HG03039 (cell line): ENCODE measurements at regions not wholly inside any gene's neighbourhood (a gene's known extent, or its start where the extent isn't known, plus 50 kb on each side); places are given as distances from the start of the nearest gene placed in this dataset.

Source experiments
- ATAC-seq: cut with Tn5 transposase; IDR thresholded peaks from one replicate; pipeline ENCODE4 v1.9.1; 2021; ENCODE audit warnings: mild to moderate bottlenecking, moderate library complexity; ENCODE audit not compliant: unreplicated experiment

DNA sequence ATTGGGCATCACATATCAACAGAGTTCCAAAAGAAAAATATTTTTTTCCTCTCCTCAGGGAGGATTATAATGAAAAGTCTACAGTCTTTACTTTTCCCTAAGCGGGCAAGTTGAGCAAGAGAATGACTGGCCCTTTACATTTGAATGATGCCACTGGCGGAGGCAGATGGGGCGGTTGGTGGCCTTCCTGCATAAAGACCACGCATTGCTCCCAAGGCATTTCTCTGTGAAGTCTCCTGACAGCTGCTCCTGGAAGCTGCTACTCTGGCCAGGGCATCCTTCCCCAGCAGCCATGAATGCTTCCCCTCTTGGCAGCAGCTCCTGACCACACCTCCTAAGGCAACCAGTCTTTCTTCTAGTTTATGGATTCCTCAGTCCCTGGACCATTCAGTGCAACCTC is 161.1 kb upstream of the RRP15 start:
- ATAC-seq, result no peak

DNA sequence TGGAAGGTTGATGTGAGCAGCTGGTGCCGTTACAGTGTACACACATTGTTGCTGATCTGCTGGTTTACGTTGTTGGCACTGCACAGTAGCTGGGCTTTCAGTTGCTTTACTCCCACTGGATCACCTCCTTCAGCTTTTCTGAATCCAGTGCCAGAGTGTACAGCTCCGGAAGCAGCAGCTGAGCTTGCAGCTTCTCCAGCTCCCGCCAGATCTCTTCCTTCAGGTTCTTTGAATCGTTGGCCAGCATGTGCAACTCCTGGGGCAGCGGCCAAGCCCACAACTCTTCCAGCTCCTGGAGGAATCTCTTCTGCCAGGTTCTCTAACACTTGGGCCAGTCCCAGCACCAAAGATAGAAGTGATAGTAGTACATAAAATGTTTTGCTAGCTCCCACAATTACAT is 149.7 kb upstream of the RRP15 start:
- ATAC-seq, result no peak

DNA sequence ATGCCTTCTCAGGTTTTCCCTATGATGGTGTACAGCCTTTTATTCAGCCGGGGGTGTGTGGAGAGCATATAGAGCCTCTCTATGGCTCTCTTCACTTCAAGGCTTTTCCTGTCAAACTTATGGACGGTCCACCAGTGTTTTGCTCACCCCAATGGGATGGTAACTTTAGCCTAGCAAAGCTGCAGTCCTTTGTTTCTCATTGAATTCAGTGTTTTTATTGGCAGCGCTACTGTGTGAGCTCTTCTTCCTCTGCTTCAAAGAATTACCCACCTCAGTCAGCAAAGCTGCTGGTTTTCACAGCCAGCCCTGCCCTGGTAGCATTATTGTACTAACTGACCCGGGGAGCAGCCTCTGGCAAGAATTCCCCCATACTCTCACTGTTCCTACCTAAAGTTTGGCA is 145.3 kb upstream of the RRP15 start:
- ATAC-seq, result no peak

DNA sequence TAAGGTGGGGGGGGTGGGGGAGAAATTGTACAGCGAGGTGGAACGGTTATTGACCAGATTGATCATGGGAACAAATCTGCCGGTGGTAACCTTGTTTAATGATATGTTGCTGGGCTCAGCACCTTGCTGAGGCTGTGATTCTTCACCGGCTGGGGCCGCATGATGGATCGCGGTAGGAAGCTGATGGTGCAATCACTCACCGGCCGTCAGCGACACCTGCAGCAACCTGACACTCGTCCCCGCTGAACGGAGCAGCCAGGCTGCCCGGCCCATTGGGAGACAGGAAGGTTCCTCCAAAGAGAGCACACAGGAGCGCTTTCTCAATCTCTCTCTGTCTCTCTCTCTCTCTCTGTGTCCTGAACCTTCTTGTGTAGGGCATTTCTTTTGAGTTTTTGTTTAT is 128.5 kb upstream of the RRP15 start:
- ATAC-seq, result no peak

DNA sequence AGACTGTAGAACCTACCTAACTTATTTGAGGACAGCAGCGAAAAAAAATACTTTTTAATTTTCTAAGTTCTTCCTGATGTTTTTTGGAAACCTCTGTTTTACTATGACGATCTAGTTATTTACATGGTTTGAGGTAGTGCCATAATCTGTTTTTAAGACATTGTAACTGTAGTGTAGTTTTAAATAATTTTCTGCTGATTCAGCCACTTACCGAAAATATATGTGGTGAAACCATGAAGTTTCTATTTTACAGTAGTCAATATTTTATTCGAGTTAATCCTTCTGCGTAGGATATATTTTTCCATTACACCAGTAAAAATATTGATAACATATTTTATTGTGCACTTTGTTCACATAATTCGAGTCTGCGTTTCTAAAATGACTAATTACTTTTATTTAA is 121.7 kb upstream of the RRP15 start:
- ATAC-seq, result no peak

DNA sequence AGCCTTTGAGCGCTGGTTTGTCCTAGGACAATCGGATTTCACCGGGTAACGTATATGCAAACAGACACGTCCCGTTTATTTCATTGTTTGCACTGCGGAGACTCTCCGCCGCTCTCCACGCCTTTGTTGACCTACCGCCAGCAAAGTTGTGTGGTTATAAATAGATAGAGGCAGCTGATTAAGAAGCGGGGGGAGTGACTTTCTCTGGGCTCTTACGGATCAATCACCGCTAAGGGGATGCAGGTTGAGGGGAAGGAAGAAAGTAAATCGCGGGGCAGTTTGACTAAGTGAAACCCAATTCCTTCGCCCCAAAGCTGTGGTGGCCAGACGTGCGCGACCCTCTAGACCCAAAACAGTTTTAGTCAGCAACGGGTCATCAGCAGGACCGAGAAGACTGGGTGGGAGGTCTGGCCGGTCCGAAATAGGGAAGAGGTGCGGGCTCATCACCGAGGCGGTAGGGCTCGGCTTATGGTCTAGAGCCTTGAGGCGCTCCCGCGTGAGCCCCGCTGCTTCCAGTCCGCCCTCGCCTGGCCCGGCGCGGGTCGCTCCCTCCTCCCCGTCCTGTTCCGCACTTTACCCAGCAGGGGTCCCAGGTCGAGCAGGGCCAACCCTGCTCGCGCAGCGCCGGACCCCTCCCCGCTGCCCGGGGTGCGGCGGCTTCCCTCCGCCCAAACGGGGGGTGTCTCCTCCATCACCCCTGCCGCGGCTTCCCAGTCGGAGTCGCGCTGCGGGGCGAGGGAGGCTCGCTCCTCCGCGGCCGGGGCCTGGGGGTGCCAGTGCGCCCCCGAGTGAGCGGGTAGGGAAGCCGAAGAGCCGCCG is 120.8 kb upstream of the RRP15 start:
- peak; percentile 43 for ATAC-seq

DNA sequence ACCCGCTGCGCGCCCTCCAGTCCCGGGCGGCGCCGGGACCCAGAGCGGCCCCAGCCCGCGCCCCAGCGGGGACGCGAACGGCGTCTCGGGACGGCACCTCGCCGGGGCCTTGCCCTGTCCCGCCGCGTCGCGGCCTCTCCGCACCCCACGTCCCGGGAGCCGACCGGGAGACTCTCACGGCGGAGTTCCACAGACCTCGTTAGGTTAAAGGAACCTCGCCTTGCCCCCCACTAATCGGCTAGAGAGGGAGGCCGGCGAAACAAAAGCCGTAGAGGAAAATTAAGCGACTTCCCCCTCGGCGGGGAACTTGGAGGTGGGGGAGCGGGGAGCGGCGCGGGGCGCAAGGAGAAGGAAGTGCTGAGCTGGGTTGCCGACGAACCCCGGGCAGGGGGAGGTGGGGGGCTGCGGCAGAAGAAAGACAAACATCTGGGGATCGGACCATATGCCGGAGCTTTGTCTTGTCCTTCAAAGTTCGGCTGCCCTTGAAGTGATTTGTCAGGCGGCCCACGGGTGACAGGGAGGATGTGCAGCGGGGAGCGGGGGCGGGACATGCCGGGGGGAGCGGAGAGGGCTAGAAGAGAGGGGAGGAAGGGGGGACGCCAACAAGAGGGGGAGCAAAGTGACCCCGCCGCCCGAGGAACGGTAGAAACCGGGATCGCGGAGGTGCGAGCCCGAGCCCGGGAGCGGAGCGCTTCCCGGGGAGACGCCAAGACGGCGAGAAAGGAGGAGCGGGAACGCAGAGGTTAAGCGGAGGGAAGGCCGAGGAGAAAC is 120.0 kb upstream of the RRP15 start:
- peak; percentile 45 for ATAC-seq

DNA sequence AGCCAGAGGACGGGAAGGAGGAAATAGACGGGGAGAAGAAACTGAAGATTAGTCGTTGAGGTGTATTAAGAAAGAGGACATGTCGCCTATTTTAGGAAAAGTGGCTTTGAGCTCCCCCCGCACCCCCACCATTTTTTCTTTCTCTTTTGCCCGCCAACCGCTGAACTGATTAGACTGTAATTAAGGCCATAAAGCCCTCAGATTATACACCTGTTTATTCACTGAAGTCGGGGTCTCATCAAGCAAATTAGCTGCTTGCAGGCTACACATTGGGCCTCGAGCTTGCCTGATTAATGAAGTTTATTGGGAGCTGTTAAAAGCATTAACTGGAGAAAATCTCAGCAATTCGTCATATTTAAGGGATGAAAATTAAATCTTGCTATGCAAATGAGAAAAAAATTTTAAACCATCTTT is 119.4 kb upstream of the RRP15 start:
- ATAC-seq, result no peak

DNA sequence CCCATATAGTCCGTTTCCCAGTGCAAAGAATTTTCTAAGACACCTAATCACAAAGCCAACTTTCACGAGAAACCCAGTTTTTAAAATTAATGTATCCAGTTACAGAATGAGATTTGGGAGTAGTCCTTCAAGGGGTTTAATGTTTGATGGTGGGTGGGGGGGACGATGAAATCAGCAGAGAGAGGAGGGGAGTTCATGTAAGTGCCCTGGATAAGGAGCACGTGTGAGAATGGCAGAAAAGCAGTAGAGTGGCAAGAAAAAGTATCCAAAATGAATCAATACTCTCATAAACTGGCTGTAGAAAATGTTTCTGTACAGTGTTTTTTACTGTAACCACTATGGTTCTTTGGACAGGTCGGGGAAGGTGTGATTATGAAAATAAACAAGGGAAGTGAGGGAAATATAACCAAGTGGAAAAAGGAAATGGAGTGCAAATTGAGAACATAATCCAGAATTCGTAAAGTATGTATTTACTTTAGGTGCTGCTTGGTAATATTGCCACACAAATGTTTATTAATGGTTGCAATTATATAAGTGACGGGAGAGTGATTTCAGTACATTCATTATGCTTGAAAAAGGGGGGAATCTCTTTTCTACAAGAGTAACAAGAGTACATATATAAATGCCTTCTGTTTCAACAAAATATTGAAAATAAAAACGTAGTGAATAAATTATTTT is 118.7 kb upstream of the RRP15 start:
- ATAC-seq, result no peak

DNA sequence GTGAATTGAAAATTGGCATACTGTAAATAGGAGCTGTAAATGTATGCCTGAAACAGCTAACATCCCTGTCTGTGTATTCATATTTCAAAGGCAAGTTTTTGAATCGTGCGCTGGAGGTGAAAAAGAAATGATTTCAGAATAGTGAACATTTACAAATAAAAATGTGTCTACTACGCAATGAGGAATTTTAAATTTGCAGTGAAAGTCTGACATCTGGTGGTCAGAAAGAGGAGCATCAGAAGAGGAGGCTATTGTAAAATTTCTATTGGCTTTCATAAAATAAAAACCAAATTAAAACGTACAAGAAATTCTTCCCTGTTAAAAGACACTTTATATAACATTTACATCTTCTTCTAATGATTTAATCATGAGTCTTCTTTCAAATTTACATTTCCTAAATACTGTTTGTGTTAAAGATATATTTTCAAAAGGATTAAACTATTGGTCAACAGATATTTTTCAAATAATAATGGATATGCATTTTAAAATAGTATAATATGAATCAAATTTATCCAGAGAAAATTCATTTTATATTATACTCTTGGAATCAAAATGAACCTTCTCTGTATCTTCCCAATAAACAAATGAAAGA is 113.7 kb upstream of the RRP15 start:
- no peak for ATAC-seq

DNA sequence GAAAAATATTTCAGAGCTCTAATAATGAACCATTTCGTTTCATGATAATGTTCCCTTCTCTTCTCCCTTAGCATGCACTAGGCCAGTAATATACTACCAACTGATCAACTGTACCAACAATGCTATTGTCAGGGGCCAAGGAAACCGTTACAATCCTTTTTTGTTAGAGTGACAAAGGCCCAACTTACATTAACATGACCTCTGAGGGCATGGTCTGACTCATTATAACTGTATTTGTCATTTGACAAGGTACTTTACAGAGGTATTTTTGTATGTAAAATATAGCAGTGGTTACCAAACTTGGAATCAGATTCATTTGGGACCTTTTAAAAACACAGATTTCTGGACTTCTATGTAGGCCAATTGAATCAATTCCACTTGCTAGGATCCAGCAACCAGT is 102.6 kb upstream of the RRP15 start:
- no peak for ATAC-seq

DNA sequence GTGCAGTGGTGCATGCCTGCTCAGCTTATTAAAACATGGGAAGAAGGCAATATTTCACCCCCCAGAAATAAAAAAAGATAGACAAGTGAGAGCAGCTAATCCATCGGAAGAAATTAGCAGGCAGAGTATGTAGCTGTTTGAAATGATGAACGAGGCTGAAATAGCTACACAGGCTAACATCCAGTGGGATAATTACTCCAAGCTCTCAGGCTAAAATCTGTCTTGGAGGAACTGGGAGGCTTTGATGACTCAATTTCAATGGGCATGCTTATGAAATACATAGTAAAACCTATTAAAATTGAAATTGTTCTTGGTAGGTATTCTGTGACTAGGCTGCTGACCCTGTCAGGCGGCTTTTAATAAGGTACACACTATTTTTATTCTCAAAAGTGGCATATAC is 84.1 kb upstream of the RRP15 start:
- ATAC-seq, result no peak

DNA sequence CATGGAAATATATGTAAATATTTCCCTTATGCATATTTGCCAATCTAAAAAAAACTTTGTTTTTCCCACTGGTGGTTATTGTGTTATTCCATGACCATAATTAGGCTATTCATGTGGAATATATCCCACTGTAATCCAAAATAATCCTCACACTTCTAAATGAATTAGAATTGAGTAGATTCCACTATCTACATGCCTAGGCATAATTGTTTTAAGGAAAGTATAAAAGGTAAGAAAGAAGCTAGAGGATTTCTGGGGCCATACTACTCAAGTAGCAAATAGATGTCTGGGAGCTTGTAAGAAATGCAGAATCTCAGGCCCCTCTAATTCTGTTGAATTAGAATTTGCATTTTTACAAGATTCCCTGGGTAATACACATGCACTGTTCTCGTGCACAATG is 83.5 kb upstream of the RRP15 start:
- no peak for ATAC-seq

DNA sequence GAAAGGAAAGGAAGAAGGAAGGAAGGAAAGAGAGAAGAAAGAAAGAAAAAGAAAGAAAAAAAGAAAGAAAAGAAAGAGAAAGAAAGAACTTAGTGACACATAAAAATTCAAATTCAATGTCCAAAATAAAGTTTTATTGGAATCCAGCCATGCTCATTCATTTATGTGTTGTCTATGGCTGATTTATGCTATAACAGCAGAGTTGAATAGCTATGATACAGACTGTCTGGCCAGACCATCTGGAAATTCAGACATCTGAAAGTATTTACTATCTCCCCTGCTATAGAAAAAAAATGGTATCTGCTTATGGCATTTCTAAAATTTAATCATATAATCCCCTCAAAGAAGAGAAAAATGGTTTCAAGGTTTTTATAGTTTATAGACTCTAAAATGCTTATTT is 79.4 kb upstream of the RRP15 start:
- no peak for ATAC-seq

DNA sequence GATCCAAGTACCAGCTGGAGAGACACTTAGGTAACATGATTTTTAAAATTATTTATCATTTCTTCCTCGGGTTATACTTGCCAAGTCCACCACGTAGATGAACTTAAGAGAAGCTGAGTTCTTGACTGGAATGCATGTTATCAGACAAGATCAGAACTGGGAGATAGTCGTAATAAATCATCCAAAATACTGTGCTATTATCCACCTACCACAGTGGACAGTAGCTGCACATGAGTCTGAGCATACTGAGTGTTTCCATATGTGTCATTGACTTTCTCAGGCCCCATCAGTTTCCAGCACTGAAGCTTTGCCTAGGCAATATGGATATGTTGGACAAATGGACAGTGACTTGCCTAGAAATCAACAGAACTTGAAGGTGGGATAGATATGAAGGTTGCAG is 77.9 kb upstream of the RRP15 start:
- no peak for ATAC-seq

DNA sequence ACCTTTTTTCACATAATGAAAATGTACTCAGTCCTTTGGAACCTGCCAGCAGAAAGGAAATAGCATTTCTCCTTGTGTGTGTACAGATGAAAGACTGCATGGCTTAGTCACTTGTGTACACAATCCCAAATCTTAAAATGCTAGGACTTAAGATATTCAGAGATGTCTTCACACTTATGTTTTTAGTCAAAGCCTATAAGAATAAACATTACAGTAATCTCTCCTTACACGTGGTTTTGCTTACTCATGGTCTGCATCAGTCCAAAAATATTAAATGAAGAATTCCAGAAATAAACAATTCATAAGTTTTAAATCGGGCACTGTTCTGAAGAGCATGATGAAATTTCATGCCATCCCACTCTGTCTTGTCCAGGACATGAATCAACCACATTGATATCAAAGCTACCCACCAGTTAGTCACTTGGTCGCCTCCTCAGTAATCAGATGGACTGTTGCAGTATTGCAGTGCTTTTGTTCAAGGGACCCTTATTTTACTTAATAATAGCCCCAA is 75.7 kb upstream of the RRP15 start:
- ATAC-seq, result no peak

DNA sequence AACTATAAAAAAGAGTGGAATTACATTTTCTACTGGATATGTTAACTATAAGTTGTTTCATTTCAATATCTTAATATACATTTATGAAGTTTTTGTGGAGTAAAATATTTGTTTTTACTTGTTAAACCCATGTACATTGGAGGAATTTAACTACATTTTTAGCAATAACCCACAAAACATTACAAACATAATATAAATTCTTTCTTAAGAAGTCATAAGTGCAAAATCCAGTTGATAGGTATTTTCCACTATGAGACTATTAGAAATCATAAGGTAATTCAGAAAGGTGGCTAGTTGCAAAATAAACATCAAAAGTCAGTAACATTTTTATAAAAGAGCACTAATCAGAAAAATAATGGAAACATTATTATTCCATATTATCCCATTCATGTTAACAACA is 73.9 kb upstream of the RRP15 start:
- no peak for ATAC-seq

DNA sequence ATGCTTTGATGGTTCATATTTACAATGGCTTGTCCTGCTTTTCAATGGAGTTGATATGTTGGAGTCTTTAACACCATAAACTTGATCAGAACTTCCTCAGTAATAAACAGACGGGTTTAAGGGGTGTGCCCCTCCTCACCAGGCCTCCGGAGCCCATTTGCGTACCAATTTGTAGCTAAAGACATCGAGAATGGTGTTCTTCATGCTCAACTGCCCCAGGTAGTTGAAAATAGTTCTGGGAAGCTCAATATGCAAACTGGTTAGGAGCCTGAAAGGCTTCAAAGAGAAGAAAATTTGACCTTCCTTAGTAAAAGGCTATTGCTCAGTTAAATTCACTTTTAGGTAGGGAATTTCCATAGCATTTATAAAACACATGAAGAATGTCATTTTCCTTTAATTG is 68.1 kb upstream of the RRP15 start:
- ATAC-seq, result no peak

DNA sequence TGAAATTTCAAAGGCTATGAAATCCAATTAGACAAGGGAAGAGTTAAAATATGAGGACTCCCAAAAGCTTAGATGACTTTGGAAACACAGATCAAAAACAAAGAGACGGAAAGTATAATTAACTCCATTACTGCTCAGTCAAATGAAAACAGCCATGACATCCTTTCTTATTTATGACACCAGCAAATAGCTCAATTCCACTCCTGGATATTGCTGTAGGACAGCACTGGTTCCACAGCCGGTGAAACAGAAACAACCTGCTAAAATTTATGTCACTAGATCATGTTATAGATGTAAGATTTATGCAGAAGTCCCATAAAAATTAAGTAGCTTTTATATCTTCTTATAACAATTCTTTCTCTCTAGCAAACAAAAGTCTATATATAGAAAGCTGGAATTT is 65.6 kb upstream of the RRP15 start:
- ATAC-seq, result no peak

DNA sequence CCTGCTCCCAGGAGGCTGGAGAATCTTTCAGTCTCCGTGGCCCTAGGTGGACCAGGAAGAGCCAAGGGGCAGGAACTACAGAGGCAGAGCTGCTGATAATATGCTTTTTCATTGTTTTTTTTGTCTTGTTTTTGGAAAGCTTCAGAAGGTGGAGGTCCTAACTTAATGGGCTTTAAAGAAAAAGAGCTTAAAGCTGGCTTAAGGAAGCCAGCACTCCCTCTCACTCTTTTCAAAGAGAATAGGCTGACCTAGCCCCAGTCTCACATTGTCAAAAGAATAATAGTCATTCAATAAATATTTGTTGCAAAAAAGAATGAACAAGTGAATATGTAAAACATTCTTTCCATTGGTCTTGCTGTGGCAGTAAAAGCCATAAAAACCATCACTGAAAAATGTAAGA is 61.0 kb upstream of the RRP15 start:
- ATAC-seq, result no peak

DNA sequence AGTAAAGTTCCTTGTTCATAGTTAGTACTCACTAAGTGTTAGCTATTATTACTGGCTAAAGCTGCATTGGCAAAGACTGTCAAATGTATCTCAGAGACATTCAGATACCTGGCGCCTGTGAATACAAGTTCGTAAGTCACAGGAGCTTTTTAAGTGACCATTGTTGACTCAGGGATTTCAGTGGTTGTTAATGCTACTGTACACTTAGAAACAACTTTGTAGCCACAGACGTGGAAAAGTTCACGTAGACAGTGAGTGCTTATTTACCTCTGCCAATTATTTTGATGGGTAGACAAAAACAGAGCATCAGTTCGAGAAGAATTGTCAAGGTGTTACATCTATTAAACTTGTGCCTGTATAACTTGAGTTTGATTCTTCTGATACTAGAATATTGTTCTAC is 59.1 kb upstream of the RRP15 start:
- ATAC-seq, result no peak
